IPS DF 6.9 (cell line): ENCODE measurements at regions not wholly inside any gene's neighbourhood (a gene's known extent, or its start where the extent isn't known, plus 50 kb on each side); places are given as distances from the start of the nearest gene placed in this dataset.

Experiments used
- DNase-seq: peaks from one replicate; pipeline ENCODE4 v3.0.0-alpha.2; 2013; ENCODE audit warnings: low read depth, low spot score
- H3K27ac ChIP-seq: one replicate; pipeline ENCODE4 v1.5.1; 2013; ENCODE audit warnings: low read length, control low read depth
- H3K27me3 ChIP-seq: 2 replicates; pipeline ENCODE4 v1.6.1; 2013; ENCODE audit warnings: mild to moderate bottlenecking, low read length; ENCODE audit not compliant: control insufficient read depth, insufficient read depth
- H3K36me3 ChIP-seq: 2 replicates; pipeline ENCODE4 v1.6.1; 2013; ENCODE audit warnings: low read length; ENCODE audit not compliant: control insufficient read depth, insufficient read depth
- H3K4me1 ChIP-seq: 2 replicates; pipeline ENCODE4 v1.6.1; 2013; ENCODE audit warnings: low read length; ENCODE audit not compliant: control insufficient read depth, insufficient read depth
- H3K4me3 ChIP-seq: 2 replicates; pipeline ENCODE4 v1.5.1; 2013; ENCODE audit warnings: mild to moderate bottlenecking, low read length
- H3K9me3 ChIP-seq: 2 replicates; pipeline ENCODE4 v1.6.1; 2013; ENCODE audit warnings: low read length, inconsistent platforms; ENCODE audit not compliant: control insufficient read depth, insufficient read depth
- WGBS: extraction: QIAGEN DNeasy Blood & Tissue Kit; methylation state at CpG from one replicate; pipeline ENCODE4 v1.1.7; 2013; ENCODE audit warnings: mixed read lengths, missing lambda C conversion rate; ENCODE audit not compliant: insufficient read length, insufficient coverage; 5-methylcytosine and 5-hydroxymethylcytosine counted together

GRCh38 chr6:81253821-81254220 is 498.7 kb downstream of the TENT5A start:
- Histone ChIP-seq H3K36me3 (no peaks in the 10 kb centered on the region), H3K9me3 (no peaks in the 10 kb centered on the region)
- no peak for DNase-seq

GRCh38 chr6:81252231-81252630 is 500.2 kb downstream of the TENT5A start:
- Histone ChIP-seq H3K27ac (no peak overlapping the region), H3K27me3 (no peaks in the 10 kb centered on the region), H3K4me1 (no peaks in the 10 kb centered on the region), H3K36me3 (no peaks in the 10 kb centered on the region), H3K9me3 (no peaks in the 10 kb centered on the region), H3K4me3 (no peak overlapping the region)
- DNase-seq, result no peak
- WGBS, result 100% methylated on average over 2 of the region's 4 CpGs

More at GRCh38 chr6:81253821-81254220, 498.7 kb downstream of the TENT5A start:
- Histone ChIP-seq H3K27me3 (no peaks in the 10 kb centered on the region), H3K4me1 (no peaks in the 10 kb centered on the region), H3K27ac (no peak overlapping the region), H3K4me3 (no peak overlapping the region)

GRCh38 chr6:81246200-81246599 is 506.3 kb downstream of the TENT5A start:
- Histone ChIP-seq H3K27ac (no peak overlapping the region), H3K4me1 (no peaks in the 10 kb centered on the region), H3K27me3 (no peaks in the 10 kb centered on the region), H3K36me3 (no peaks in the 10 kb centered on the region), H3K4me3 (no peak overlapping the region), H3K9me3 (no peaks in the 10 kb centered on the region)
- no peak for DNase-seq
- WGBS, result 100% methylated on average over 1 of the region's 2 CpGs

GRCh38 chr6:81242624-81243023 is 509.9 kb downstream of the TENT5A start:
- Histone ChIP-seq H3K36me3 (no peaks in the 10 kb centered on the region), H3K4me1 (no peaks in the 10 kb centered on the region), H3K27me3 (no peaks in the 10 kb centered on the region), H3K9me3 (no peaks in the 10 kb centered on the region), H3K27ac (no peak overlapping the region), H3K4me3 (no peak overlapping the region)
- no CpG with 5 or more reads among the region's 1 CpG for WGBS
- DNase-seq, result no peak

- WGBS, result no CpG with 5 or more reads among the region's 5 CpGs
- H3K4me3 ChIP-seq, result no peak overlapping the region
- H3K4me1 ChIP-seq, result no peaks in the 10 kb centered on the region
- DNase-seq, result no peak
- no peaks in the 10 kb centered on the region for H3K27me3 ChIP-seq
- no peak overlapping the region for H3K27ac ChIP-seq
- no peaks in the 10 kb centered on the region for H3K9me3 ChIP-seq
- no peaks in the 10 kb centered on the region for H3K36me3 ChIP-seq
These were observed 511.1 kb downstream of the TENT5A start for GRCh38 chr6:81241126-81242041.

- H3K27me3 ChIP-seq, result no peaks in the 10 kb centered on the region
- H3K4me1 ChIP-seq, result no peaks in the 10 kb centered on the region
- H3K4me3 ChIP-seq, result no peak overlapping the region
- no peaks in the 10 kb centered on the region for H3K9me3 ChIP-seq
- DNase-seq, result no peak
- H3K27ac ChIP-seq, result no peak overlapping the region
- no peaks in the 10 kb centered on the region for H3K36me3 ChIP-seq
These were observed 514.1 kb downstream of the TENT5A start for GRCh38 chr6:81238390-81238789.

GRCh38 chr6:81237226-81237625 is 515.3 kb downstream of the TENT5A start:
- H3K36me3 ChIP-seq, result no peaks in the 10 kb centered on the region
- no peak overlapping the region for H3K4me3 ChIP-seq
- H3K4me1 ChIP-seq, result no peaks in the 10 kb centered on the region
- no peaks in the 10 kb centered on the region for H3K27me3 ChIP-seq
- no peak for DNase-seq
- no peak overlapping the region for H3K27ac ChIP-seq
- WGBS, result no CpG with 5 or more reads among the region's 2 CpGs
- no peaks in the 10 kb centered on the region for H3K9me3 ChIP-seq

- H3K4me3 ChIP-seq, result no peak overlapping the region
- H3K27ac ChIP-seq, result no peak overlapping the region
These were observed 517.0 kb downstream of the TENT5A start for GRCh38 chr6:81235512-81235911.

GRCh38 chr6:81233990-81234389 is 518.5 kb downstream of the TENT5A start:
- H3K9me3 ChIP-seq, result no peaks in the 10 kb centered on the region
- no peaks in the 10 kb centered on the region for H3K27me3 ChIP-seq
- no peaks in the 10 kb centered on the region for H3K4me1 ChIP-seq
- no peak for DNase-seq
- no CpG with 5 or more reads among the region's 1 CpG for WGBS
- no peaks in the 10 kb centered on the region for H3K36me3 ChIP-seq
- H3K4me3 ChIP-seq, result no peak overlapping the region
- H3K27ac ChIP-seq, result no peak overlapping the region

More at GRCh38 chr6:81235512-81235911, 517.0 kb downstream of the TENT5A start:
- no peaks in the 10 kb centered on the region for H3K4me1 ChIP-seq
- no peak for DNase-seq
- H3K27me3 ChIP-seq, result no peaks in the 10 kb centered on the region
- WGBS, result no CpG with 5 or more reads among the region's 2 CpGs
- no peaks in the 10 kb centered on the region for H3K36me3 ChIP-seq
- H3K9me3 ChIP-seq, result no peaks in the 10 kb centered on the region

GRCh38 chr6:81228912-81229555 is 523.4 kb downstream of the TENT5A start:
- DNase-seq, result no peak
- Histone ChIP-seq H3K4me1 (no peaks in the 10 kb centered on the region), H3K4me3 (no peak overlapping the region), H3K36me3 (no peaks in the 10 kb centered on the region), H3K9me3 (no peaks in the 10 kb centered on the region), H3K27me3 (no peaks in the 10 kb centered on the region), H3K27ac (no peak overlapping the region)
- WGBS, result no CpG with 5 or more reads among the region's 2 CpGs
